ENCODE measurements at regions not wholly inside any gene's neighbourhood (a gene's known extent, or its start where the extent isn't known, plus 50 kb on each side); places are given as distances from the start of the nearest gene placed in this dataset.

DNA sequence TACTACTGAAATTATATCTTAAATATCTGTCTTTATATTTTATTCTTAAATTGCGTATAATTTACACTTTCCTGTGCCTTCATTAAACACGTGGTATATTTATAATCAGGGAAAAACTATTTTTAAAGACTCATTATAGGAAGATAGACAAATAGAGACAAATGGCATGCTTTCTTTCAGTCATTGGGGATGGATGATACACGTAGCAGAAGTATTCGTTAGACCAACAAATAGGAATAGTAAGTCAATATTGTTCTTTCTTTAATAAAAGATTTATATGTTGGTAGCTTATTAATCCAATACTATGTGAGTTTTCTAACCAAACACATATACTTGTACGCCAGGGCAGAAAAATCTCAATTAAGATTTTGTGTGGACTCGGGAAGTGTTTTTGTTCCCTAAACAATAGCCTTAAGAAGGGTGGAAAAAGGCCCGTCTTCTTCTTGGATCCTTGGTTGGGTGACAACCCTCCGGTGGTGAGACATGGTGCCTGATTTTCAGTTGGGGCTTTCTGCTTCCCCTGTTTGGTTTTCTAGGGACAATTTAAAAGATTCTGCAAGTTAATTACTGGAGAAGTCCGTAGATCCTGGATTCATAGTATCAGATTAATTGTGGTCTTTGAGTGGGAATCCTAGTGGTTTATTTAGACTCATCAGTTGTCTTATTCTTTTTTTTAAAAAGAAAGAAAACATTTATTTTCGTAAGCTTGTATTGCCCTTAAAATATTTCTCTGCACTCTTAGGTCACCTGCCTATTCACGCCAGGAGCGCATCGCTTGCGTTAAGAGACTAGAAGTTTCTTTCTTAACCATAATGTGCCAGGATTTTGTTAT is 83.5 kb upstream of the WNT7B start:
- no peak for DNase-seq
- intact Hi-C loops (cut with DNase I), result no loop called here
- no peaks in the 10 kb centered on the region for H3K27me3 ChIP-seq

DNA sequence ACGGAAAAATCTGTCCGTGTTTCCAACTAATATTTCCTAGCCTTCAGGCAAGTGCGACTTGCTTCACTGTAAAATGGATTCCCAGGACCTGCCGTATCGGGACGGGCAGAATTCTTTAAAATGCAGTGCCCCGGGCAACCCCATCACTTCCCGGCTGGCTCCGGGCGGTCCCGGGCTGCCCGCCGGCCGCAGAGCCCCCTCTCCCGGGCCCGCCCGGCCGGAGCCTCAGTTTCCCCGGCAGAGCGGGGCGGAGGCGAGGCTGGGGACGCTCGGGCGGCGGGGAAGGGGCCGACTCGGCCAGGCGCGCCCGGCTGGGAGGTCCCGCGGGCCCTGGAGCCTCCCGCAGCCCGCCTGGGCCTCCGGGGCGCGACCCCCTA is 84.2 kb upstream of the WNT7B start:
- no peak for TF ChIP-seq POLR2A (IDR thresholded peaks at IDR 0.05)
- TF ChIP-seq, protein P1, sequence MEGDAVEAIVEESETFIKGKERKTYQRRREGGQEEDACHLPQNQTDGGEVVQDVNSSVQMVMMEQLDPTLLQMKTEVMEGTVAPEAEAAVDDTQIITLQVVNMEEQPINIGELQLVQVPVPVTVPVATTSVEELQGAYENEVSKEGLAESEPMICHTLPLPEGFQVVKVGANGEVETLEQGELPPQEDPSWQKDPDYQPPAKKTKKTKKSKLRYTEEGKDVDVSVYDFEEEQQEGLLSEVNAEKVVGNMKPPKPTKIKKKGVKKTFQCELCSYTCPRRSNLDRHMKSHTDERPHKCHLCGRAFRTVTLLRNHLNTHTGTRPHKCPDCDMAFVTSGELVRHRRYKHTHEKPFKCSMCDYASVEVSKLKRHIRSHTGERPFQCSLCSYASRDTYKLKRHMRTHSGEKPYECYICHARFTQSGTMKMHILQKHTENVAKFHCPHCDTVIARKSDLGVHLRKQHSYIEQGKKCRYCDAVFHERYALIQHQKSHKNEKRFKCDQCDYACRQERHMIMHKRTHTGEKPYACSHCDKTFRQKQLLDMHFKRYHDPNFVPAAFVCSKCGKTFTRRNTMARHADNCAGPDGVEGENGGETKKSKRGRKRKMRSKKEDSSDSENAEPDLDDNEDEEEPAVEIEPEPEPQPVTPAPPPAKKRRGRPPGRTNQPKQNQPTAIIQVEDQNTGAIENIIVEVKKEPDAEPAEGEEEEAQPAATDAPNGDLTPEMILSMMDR (IDR thresholded peaks at IDR 0.05), result no peak
- peaks cover 45 to 59% of the 10 kb centered on the region in 2 donors for H3K4me1 ChIP-seq
- DNase-seq, result no peak
- H3K27me3 ChIP-seq, result no peaks in the 10 kb centered on the region
- H3K27ac ChIP-seq, result peak overlapping the region in 1 of 3 donors; percentile 98
- no peaks in the 10 kb centered on the region for H3K9me3 ChIP-seq
- H3K4me3 ChIP-seq (replicated peaks in 1 of 3), result no peak overlapping the region
- H3K36me3 ChIP-seq, result no peaks in the 10 kb centered on the region
- intact Hi-C loops (cut with DNase I), result no loop called here
- 64 to 82% methylated on average over 7 to 31 of the region's 38 CpGs for WGBS, 2 donors

More for the DNA sequence above, 83.5 kb upstream of the WNT7B start:
- Histone ChIP-seq H3K4me1 (peaks cover 44 to 65% of the 10 kb centered on the region in 2 donors), H3K9me3 (no peaks in the 10 kb centered on the region), H3K27ac (peak overlapping the region in 1 of 3 donors; percentile 98), H3K36me3 (no peaks in the 10 kb centered on the region), H3K4me3 (replicated peaks in 1 of 3) (no peak overlapping the region)
- TF ChIP-seq, protein P1 (IDR thresholded peaks at IDR 0.05), result no peak
- no peak for TF ChIP-seq POLR2A (IDR thresholded peaks at IDR 0.05)
- 86 to 91% methylated on average over 14 of the region's 14 CpGs for WGBS, 2 donors

DNA sequence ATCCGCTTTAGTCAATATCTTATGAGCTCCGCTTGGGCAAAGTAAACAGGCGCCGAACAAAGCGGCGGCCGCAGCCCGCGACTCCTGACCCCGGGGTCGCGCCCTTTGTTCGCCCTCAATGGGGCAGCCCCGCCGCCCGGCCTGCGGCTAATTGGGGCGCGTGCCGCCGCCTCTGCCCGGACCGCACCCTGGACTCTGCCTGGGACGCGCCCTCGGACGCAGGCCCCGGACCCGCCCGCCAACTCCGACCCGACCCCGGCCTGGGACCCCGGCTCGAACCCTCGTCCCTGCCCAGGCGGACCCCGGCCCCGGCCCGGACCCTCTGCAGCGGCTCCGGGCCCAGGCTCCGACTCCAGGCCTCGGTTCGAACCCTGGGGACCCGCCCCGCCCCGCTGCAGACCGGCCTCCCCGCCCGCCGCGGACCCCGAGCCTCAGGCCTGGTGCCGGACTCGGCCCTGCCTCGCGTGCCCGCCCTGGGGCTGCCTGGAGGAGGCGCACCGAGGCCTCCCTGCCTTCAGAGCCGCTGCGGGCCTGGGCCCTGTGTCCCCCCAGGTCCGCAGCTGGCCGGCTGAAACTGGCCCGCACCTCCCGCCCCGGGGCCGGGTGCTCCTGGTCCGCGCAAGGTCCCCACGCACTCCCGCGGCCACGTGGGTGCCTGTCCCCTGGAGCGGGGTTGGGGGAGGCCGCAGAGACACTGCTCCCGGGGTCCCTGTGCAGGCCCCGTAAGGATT is 84.7 kb upstream of the WNT7B start:
- Histone ChIP-seq H3K27me3 (no peaks in the 10 kb centered on the region), H3K36me3 (no peaks in the 10 kb centered on the region), H3K4me1 (peaks cover 42 to 54% of the 10 kb centered on the region in 2 donors), H3K27ac (peak overlapping the region in 2 of 3 donors; percentile 22 to 98), H3K4me3 (replicated peaks in 1 of 3) (no peak overlapping the region), H3K9me3 (no peaks in the 10 kb centered on the region)
- WGBS, 2 donors, result 79 to 84% methylated on average over 29 to 52 of the region's 79 CpGs
- intact Hi-C loops (cut with DNase I), result no loop called here
- DNase-seq, result no peak
- TF ChIP-seq, protein P1 (IDR thresholded peaks at IDR 0.05), result no peak
- TF ChIP-seq POLR2A (IDR thresholded peaks at IDR 0.05), result no peak

DNA sequence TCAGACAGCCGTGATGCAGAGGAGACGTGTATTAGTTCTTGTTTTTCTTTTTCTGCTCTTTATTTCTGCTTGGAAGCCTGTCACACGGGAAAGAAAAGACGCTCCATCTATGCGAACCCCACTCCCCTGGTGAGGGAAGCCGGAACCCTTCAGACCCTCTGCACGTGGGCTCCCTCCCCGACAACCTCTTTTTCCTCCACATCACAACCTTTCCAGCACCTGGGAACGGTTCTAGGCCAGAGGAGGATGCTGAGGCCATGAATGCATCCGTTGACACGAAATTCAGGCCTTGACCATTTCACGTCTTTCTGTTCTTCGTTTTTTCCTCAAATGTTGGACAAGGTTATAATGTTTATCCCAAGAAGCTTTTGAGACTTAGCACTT is 85.3 kb upstream of the WNT7B start:
- intact Hi-C loops (cut with DNase I), result no loop called here
- DNase-seq, result no peak
- peaks cover 36 to 48% of the 10 kb centered on the region in 2 donors for H3K4me1 ChIP-seq
- H3K27me3 ChIP-seq, result no peaks in the 10 kb centered on the region
- TF ChIP-seq, protein P1 (IDR thresholded peaks at IDR 0.05), result no peak
- TF ChIP-seq POLR2A (IDR thresholded peaks at IDR 0.05), result no peak
- no peak overlapping the region for H3K4me3 ChIP-seq (replicated peaks in 1 of 3)
- peak overlapping the region in 2 of 3 donors; percentile 98 to 99 for H3K27ac ChIP-seq
- H3K9me3 ChIP-seq, result no peaks in the 10 kb centered on the region
- no peaks in the 10 kb centered on the region for H3K36me3 ChIP-seq
- 90 to 93% methylated on average over 13 of the region's 13 CpGs for WGBS, 2 donors

Measured in thyroid gland (tissue), 4 donors.